NCI-H446 (cell line): ENCODE measurements at regions not wholly inside any gene's neighbourhood (a gene's known extent, or its start where the extent isn't known, plus 50 kb on each side); places are given as distances from the start of the nearest gene placed in this dataset.

Experiments
- DNase-seq, 2 experiments: peaks; one replicate each; lab custom pipeline; 2025; lab: John Stamatoyannopoulos, UW

- no peak for DNase-seq
These were observed 870.5 kb upstream of the CXADR start for GRCh38 chr21:16642353-16642752.

DNA sequence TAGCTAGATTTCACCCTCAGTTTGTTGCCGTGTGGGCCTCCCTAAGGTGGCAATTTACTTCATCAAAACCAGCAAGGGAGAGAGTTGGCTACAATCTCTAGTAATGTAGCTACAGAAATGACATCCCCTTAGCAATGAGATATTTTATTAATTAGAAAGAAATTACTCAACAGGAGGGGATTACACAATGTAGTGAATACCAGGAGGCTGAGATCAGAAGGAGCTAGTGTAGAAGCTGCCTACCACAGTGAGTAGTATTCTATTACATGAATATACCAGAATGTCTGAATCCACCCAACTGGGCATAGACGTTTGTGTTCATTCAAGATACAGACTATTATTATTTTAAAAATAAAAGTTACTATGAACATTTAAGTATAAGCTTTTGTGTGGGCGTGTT lies 868.2 kb upstream of the CXADR start:
- DNase-seq, result no peak

DNA sequence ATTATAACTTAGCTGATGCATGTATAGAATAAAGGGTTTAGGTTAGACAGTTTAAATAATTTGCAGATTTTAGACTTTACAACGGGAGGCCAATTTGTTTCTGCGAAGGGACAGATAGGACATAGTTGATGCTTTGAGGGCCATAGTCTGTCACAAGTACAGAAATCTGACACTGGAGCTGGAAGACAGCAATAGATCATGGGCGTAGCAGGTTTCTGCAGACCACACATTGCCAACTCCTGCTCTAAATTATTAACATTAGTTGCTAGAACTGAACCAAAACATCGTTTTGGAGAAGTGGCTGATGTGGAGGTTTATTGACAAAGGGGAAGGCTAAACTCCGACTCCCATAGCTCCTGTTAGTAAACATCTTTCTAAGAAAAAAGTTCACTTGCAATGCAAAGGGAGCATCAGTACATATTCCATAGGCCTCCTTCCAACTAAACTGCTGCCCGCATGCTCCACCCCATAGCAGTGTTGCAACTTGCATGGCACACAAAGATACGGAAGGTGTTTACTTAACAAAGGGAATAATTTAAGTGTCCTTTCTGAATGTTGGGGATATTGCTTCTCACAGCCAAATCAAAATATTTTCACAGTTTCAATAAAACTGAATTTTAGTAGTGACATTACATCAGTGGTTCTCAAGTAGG lies 862.0 kb upstream of the CXADR start:
- no peak for DNase-seq

GRCh38 chr21:16651956-16652355 lies 860.9 kb upstream of the CXADR start:
- DNase-seq, result no peak

GRCh38 chr21:16663436-16663835 lies 849.4 kb upstream of the CXADR start:
- no peak for DNase-seq

- DNase-seq, result no peak
These were observed 845.4 kb upstream of the CXADR start for GRCh38 chr21:16667395-16667794.

DNA sequence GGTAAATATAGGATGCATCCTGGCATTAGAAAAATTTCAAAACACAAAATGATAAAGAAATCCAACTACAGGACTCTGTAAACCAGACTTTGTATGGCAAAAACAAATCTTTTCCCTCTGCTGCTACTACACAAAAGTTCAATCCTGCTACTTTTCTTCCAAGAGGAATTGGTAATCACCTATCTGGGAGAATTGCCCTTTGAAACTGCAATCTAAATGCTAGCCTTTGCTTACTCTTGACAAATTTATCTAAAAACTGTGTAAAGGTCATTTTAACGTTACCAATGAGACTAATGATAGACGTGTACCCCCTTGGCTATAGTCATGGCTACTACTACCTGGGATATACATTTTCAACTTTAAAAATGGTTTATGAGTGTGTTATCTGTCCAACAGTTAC lies 837.9 kb upstream of the CXADR start:
- DNase-seq, result no peak

DNA sequence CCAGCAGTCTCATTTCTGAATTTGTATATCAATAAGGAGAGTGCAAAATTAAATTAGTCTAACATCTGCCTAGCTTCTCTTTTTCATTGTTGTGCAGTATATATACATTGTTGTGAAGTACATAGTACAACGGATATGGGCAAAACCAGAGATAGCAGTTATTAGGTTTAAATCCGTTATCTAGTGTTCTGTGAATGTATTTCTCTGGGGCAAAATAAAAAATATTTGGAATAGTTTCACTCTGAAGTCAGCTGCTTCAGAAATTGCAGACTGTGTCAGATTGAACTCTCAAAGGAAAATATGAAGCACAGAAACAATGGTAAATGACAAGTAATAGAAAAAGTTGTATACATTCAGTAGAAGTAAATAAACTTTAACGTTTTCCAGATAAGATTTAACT lies 836.5 kb upstream of the CXADR start:
- DNase-seq, result no peak

- no peak for DNase-seq
These were observed 834.2 kb upstream of the CXADR start for GRCh38 chr21:16678429-16679160.

GRCh38 chr21:16695074-16695473 lies 817.8 kb upstream of the CXADR start:
- no peak for DNase-seq

- no peak for DNase-seq
These were observed 805.6 kb upstream of the CXADR start for GRCh38 chr21:16707274-16707673.

DNA sequence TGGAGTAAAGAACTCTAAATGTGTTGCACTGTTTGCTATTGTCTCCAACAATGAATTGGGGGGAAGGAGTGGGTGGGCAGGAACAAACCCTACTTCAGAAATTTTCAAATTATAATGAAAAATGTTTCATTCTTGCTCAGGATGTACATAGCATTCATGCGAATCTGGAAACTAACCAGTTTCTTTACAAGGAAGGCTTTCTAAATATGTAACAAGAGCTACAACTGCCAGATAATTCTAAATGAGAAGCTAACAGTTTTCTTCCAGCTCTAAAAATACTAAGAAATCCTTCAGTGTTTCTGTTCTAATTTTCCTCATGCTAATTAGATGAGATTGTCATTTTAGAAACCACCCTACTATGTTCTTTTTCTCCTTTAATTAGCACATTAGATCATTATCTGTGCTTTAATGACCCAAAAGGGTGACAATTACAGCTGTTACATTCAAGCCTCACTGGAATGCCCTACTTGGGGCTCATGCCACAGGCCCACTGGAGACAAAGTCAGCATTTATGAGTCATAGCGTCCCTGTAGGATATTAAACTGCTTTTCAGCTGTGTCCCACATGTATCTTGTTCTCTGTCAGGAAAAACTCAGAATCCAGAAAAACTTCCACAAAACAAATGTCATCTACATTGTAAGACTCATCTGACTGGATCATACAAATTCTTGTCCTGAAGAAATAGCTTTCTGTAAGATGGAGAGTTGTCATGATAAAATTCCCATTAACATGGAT lies 804.6 kb upstream of the CXADR start:
- DNase-seq, result no peak

GRCh38 chr21:16709866-16710550 lies 802.8 kb upstream of the CXADR start:
- no peak for DNase-seq

DNA sequence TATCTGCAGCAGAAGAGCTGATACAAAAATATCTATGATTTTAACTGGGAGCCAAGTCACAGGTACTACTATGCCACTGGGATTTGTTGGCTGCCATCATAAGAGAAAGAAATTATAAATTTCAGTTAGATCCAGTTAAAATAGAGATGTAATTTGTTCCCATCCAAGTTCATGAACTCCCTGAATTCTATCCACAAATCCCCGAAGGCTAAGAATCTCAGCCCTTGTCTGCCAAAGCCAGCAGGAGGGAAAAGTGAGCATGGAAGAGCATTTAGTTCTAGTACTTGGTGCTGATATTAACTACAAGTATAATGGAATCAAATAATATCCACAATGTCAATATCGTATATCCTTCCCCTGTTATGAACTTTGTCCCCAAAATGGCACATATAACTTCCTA lies 801.1 kb upstream of the CXADR start:
- DNase-seq, result no peak

- no peak for DNase-seq
These were observed 799.3 kb upstream of the CXADR start for GRCh38 chr21:16713331-16714117.

DNA sequence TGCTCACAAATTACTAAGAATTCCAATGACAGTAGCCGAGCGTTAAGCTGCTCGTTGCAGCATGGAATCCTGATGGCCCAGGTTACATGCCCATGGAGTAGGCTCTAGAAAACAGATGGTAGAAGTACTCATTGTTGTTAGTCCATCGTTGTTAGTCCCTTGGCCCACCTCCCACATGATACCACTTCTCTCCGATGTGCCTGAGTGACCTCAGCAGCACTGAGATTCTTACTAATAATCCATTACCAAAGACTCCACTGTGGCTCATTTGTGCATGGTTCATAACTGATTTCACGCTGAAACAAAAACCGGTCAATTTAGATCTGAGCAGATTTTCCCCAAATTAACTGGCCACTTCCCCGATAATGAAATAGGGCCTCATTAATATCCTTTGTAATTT lies 772.3 kb upstream of the CXADR start:
- DNase-seq, result no peak

- DNase-seq, result no peak
These were observed 771.6 kb upstream of the CXADR start for GRCh38 chr21:16741141-16741665.

DNA sequence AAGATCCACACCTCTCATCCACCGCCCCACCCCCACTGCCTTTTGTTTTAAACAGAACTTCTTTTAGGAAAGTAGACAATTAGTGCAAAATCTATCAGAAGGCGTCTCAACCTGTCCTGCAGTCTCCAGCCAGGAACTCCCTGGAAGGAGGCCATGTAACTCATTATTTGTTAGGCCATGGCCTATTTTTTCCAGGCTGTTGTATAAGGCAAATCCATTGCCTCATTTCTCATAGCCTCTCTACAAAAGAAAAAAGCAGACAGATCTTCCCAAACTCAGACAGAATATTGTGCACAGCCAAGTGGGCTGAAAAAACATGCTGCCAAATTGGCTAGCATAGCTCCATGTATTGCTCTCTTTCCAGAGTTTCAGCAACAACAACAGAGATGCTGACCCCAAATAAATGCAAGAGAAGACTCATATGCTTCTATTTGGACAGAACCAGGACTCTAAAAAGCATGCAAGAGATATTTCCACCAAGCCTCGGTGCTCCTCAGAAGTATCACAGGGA lies 770.7 kb upstream of the CXADR start:
- DNase-seq, result peak; percentile 59 to 89

GRCh38 chr21:16742741-16743140 lies 770.1 kb upstream of the CXADR start:
- DNase-seq, result no peak

GRCh38 chr21:16743317-16743716 lies 769.5 kb upstream of the CXADR start:
- no peak for DNase-seq

- no peak for DNase-seq
These were observed 761.9 kb upstream of the CXADR start for GRCh38 chr21:16750926-16751325.
